Subcutaneous abdominal adipose tissue (tissue), 5 donors: ENCODE measurements at regions not wholly inside any gene's neighbourhood (a gene's known extent, or its start where the extent isn't known, plus 50 kb on each side); places are given as distances from the start of the nearest gene placed in this dataset.
A peak's percentile ranks its signal among the peaks of the same experiment; 100 is the strongest.
"Not testable (repeated sequence)": the region's sequence is repeated elsewhere in the genome, so short reads cannot be mapped to it uniquely, and the experiment has no call there.

Experiments
- H3K27ac ChIP-seq: one replicate; pipeline ENCODE4 v1.7.0; 2013; ENCODE audit warnings: low read depth, mild to moderate bottlenecking, inconsistent platforms, low read length, moderate library complexity
- H3K27me3 ChIP-seq, 5 donors: one replicate each; pipeline ENCODE4 v1.7.0; 2013; ENCODE audit warnings: low read length in 5 of 5, inconsistent platforms in 1 of 5; ENCODE audit not compliant: control insufficient read depth in 5 of 5, insufficient read depth in 4 of 5
- H3K36me3 ChIP-seq, 5 donors: one replicate each; pipeline ENCODE4 v1.7.0; 2013; ENCODE audit warnings: low read length in 5 of 5; ENCODE audit not compliant: control insufficient read depth in 5 of 5, insufficient read depth in 5 of 5
- H3K4me1 ChIP-seq, 5 donors: one replicate each; pipeline ENCODE4 v1.7.0; 2013; ENCODE audit warnings: low read length in 5 of 5, mild to moderate bottlenecking in 3 of 5, moderate library complexity in 1 of 5; ENCODE audit not compliant: control insufficient read depth in 5 of 5, insufficient read depth in 5 of 5
- H3K4me3 ChIP-seq, 5 donors: one replicate each; pipeline ENCODE4 v1.7.0; 2013; ENCODE audit warnings: low read length in 5 of 5, low read depth in 1 of 5
- H3K9ac ChIP-seq, 5 donors: one replicate each; pipeline ENCODE4 v1.7.0; 2013; ENCODE audit warnings: low read length in 5 of 5, mild to moderate bottlenecking in 4 of 5, moderate library complexity in 3 of 5
- H3K9me3 ChIP-seq, 5 donors: one replicate each; pipeline ENCODE4 v1.7.0; 2013; ENCODE audit warnings: low read length in 5 of 5; ENCODE audit not compliant: control insufficient read depth in 5 of 5
- donor health status: healthy.
- donor health status: healthy.
- donor health status: healthy.
- donor health status: healthy.
- donor health status: healthy.

GRCh38 chr15:92781925-92782453 is 118.1 kb upstream of the CHD2 start:
- Histone ChIP-seq H3K9ac (no peak overlapping the region), H3K27ac (no peak overlapping the region), H3K4me3 (no peak overlapping the region), H3K27me3 (no peaks in the 10 kb centered on the region), H3K36me3 (peaks cover 0 to 5% (median 0%) of the 10 kb centered on the region in 5 donors), H3K9me3 (peaks cover 0 to 5% (median 4%) of the 10 kb centered on the region in 5 donors), H3K4me1 (no peaks in the 10 kb centered on the region)

- H3K27me3 ChIP-seq, result no peaks in the 10 kb centered on the region
- no peak overlapping the region for H3K27ac ChIP-seq
- H3K9me3 ChIP-seq, result no peaks in the 10 kb centered on the region
- no peak overlapping the region for H3K9ac ChIP-seq
- H3K4me3 ChIP-seq, result no peak overlapping the region
- H3K4me1 ChIP-seq, result no peaks in the 10 kb centered on the region
- peaks cover 0 to 9% (median 0%) of the 10 kb centered on the region in 5 donors for H3K36me3 ChIP-seq
Measured at GRCh38 chr15:92787116-92787515, 113.0 kb upstream of the CHD2 start.

GRCh38 chr15:92788196-92788595 is 111.9 kb upstream of the CHD2 start:
- Histone ChIP-seq H3K9ac (no peak overlapping the region), H3K4me1 (no peaks in the 10 kb centered on the region), H3K4me3 (no peak overlapping the region), H3K27me3 (no peaks in the 10 kb centered on the region), H3K9me3 (no peaks in the 10 kb centered on the region), H3K36me3 (peaks cover 0 to 9% (median 0%) of the 10 kb centered on the region in 5 donors), H3K27ac (no peak overlapping the region)

GRCh38 chr15:92788793-92789192 is 111.3 kb upstream of the CHD2 start:
- H3K36me3 ChIP-seq, H3K27me3 ChIP-seq, H3K9me3 ChIP-seq, H3K4me1 ChIP-seq, H3K27ac ChIP-seq, H3K9ac ChIP-seq, H3K4me3 ChIP-seq: not testable (repeated sequence)

GRCh38 chr15:92796161-92796611 is 103.9 kb upstream of the CHD2 start:
- H3K27me3 ChIP-seq, result no peaks in the 10 kb centered on the region
- no peak overlapping the region for H3K9ac ChIP-seq
- H3K36me3 ChIP-seq, result no peaks in the 10 kb centered on the region
- H3K27ac ChIP-seq, result no peak overlapping the region
- H3K9me3 ChIP-seq, result no peaks in the 10 kb centered on the region
- peaks cover 0 to 7% (median 3%) of the 10 kb centered on the region in 5 donors for H3K4me1 ChIP-seq
- H3K4me3 ChIP-seq, result no peak overlapping the region

GRCh38 chr15:92797168-92798052 is 102.7 kb upstream of the CHD2 start:
- H3K9me3 ChIP-seq, result no peaks in the 10 kb centered on the region
- no peak overlapping the region for H3K9ac ChIP-seq
- peaks cover 7 to 16% (median 11%) of the 10 kb centered on the region in 5 donors for H3K4me1 ChIP-seq
- no peaks in the 10 kb centered on the region for H3K36me3 ChIP-seq
- H3K27ac ChIP-seq, result no peak overlapping the region
- H3K4me3 ChIP-seq, result no peak overlapping the region
- no peaks in the 10 kb centered on the region for H3K27me3 ChIP-seq

GRCh38 chr15:92800013-92800412 is 100.1 kb upstream of the CHD2 start:
- H3K9me3 ChIP-seq, result no peaks in the 10 kb centered on the region
- H3K4me1 ChIP-seq, result peaks cover 13 to 31% (median 20%) of the 10 kb centered on the region in 5 donors
- no peak overlapping the region for H3K4me3 ChIP-seq
- H3K9ac ChIP-seq, result no peak overlapping the region
- no peaks in the 10 kb centered on the region for H3K36me3 ChIP-seq
- H3K27me3 ChIP-seq, result no peaks in the 10 kb centered on the region
- H3K27ac ChIP-seq, result no peak overlapping the region

GRCh38 chr15:92800416-92801055 is 99.6 kb upstream of the CHD2 start:
- not testable (repeated sequence) for H3K9me3 ChIP-seq, H3K9ac ChIP-seq
- H3K4me1 ChIP-seq, result peaks cover 13 to 31% (median 20%) of the 10 kb centered on the region in 5 donors

GRCh38 chr15:92801056-92801773 is 98.9 kb upstream of the CHD2 start:
- H3K36me3 ChIP-seq, H3K27me3 ChIP-seq, H3K9me3 ChIP-seq: not testable (repeated sequence)
- peak overlapping the region in 3 of 5 donors; percentile 2 to 29 (median 8) for H3K4me3 ChIP-seq
- H3K4me1 ChIP-seq, result peaks cover 13 to 31% (median 20%) of the 10 kb centered on the region in 5 donors
- peak overlapping the region; percentile 83 for H3K27ac ChIP-seq
- H3K9ac ChIP-seq, result peak overlapping the region in 2 of 5 donors; percentile 43 to 63

More at GRCh38 chr15:92800416-92801055, 99.6 kb upstream of the CHD2 start:
- H3K36me3 ChIP-seq, H3K4me3 ChIP-seq, H3K27me3 ChIP-seq, H3K27ac ChIP-seq: not testable (repeated sequence)
